ENCODE measurements at regions not wholly inside any gene's neighbourhood (a gene's known extent, or its start where the extent isn't known, plus 50 kb on each side); places are given as distances from the start of the nearest gene placed in this dataset.

- TF ChIP-seq ELK4 (IDR thresholded peaks at IDR 0.05; ENCODE audit: borderline replicate concordance, low read depth, low read length) = no peak
- TF ChIP-seq ZNF555 (tag by site-specific recombination; conservative IDR thresholded peaks at IDR 0.05) = no peak
- TF ChIP-seq, protein P1, sequence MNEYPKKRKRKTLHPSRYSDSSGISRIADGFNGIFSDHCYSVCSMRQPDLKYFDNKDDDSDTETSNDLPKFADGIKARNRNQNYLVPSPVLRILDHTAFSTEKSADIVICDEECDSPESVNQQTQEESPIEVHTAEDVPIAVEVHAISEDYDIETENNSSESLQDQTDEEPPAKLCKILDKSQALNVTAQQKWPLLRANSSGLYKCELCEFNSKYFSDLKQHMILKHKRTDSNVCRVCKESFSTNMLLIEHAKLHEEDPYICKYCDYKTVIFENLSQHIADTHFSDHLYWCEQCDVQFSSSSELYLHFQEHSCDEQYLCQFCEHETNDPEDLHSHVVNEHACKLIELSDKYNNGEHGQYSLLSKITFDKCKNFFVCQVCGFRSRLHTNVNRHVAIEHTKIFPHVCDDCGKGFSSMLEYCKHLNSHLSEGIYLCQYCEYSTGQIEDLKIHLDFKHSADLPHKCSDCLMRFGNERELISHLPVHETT (tag by site-specific recombination; IDR thresholded peaks at IDR 0.05) = no peak
- no peak for TF ChIP-seq ZNF610 (tag by site-specific recombination; IDR thresholded peaks at IDR 0.05; ENCODE audit: borderline replicate concordance)
- TF ChIP-seq, protein P2, sequence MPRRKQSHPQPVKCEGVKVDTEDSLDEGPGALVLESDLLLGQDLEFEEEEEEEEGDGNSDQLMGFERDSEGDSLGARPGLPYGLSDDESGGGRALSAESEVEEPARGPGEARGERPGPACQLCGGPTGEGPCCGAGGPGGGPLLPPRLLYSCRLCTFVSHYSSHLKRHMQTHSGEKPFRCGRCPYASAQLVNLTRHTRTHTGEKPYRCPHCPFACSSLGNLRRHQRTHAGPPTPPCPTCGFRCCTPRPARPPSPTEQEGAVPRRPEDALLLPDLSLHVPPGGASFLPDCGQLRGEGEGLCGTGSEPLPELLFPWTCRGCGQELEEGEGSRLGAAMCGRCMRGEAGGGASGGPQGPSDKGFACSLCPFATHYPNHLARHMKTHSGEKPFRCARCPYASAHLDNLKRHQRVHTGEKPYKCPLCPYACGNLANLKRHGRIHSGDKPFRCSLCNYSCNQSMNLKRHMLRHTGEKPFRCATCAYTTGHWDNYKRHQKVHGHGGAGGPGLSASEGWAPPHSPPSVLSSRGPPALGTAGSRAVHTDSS (tag by site-specific recombination; IDR thresholded peaks at IDR 0.05) = no peak
- no peak for TF ChIP-seq ZNF10 (tag by site-specific recombination; IDR thresholded peaks at IDR 0.05)
- TF ChIP-seq ZNF521 (tag by site-specific recombination; IDR thresholded peaks at IDR 0.05) = no peak
- no peak for TF ChIP-seq ZNF624 (tag by site-specific recombination; IDR thresholded peaks at IDR 0.05)
- no peak for TF ChIP-seq ZNF600 (tag by site-specific recombination; IDR thresholded peaks at IDR 0.05)
- no peak for TF ChIP-seq ZBTB8A (tag by site-specific recombination; IDR thresholded peaks at IDR 0.05)
- TF ChIP-seq ZNF830 (tag by site-specific recombination; IDR thresholded peaks at IDR 0.05; ENCODE audit: low read depth) = no peak
- no peak for TF ChIP-seq ZNF768 (tag by site-specific recombination; IDR thresholded peaks at IDR 0.05)
- TF ChIP-seq, protein P3, sequence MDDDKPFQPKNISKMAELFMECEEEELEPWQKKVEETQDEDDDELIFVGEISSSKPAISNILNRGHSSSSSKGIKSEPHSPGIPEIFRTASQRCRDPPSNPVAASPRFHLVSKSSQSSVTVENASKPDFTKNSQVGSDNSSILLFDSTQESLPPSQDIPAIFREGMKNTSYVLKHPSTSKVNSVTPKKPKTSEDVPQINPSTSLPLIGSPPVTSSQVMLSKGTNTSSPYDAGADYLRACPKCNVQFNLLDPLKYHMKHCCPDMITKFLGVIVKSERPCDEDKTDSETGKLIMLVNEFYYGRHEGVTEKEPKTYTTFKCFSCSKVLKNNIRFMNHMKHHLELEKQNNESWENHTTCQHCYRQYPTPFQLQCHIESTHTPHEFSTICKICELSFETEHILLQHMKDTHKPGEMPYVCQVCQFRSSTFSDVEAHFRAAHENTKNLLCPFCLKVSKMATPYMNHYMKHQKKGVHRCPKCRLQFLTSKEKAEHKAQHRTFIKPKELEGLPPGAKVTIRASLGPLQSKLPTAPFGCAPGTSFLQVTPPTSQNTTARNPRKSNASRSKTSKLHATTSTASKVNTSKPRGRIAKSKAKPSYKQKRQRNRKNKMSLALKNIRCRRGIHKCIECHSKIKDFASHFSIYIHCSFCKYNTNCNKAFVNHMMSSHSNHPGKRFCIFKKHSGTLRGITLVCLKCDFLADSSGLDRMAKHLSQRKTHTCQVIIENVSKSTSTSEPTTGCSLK (tag by site-specific recombination; IDR thresholded peaks at IDR 0.05) = no peak
- TF ChIP-seq OSR2 (tag by site-specific recombination; IDR thresholded peaks at IDR 0.05) = no peak
Observed at GRCh38 chr4:100954046-100954445, 393.3 kb downstream of the PPP3CA start.

GRCh38 chr4:100953616-100954015, 393.7 kb downstream of the PPP3CA start:
- Histone ChIP-seq H3K4me1 (ENCODE audit: control insufficient read depth, insufficient read depth, low read length) (no peaks in the 10 kb centered on the region), H3K36me3 (ENCODE audit: control insufficient read depth in 2 of 2, insufficient read depth in 1 of 2, low read length in 2 of 2) (no peaks in the 10 kb centered on the region), H3K27ac (ENCODE audit: extremely low read depth, low read depth, low read length) (no peak overlapping the region), H3K4me3 (ENCODE audit: low read depth, low read length) (no peak overlapping the region), H3K9me3 (ENCODE audit: control insufficient read depth, insufficient read depth, low read depth, low read length) (no peaks in the 10 kb centered on the region)
- POLR2A ChIA-PET = no interaction called here
- CTCF ChIA-PET = no interaction called here
- TF ChIP-seq, protein P4, sequence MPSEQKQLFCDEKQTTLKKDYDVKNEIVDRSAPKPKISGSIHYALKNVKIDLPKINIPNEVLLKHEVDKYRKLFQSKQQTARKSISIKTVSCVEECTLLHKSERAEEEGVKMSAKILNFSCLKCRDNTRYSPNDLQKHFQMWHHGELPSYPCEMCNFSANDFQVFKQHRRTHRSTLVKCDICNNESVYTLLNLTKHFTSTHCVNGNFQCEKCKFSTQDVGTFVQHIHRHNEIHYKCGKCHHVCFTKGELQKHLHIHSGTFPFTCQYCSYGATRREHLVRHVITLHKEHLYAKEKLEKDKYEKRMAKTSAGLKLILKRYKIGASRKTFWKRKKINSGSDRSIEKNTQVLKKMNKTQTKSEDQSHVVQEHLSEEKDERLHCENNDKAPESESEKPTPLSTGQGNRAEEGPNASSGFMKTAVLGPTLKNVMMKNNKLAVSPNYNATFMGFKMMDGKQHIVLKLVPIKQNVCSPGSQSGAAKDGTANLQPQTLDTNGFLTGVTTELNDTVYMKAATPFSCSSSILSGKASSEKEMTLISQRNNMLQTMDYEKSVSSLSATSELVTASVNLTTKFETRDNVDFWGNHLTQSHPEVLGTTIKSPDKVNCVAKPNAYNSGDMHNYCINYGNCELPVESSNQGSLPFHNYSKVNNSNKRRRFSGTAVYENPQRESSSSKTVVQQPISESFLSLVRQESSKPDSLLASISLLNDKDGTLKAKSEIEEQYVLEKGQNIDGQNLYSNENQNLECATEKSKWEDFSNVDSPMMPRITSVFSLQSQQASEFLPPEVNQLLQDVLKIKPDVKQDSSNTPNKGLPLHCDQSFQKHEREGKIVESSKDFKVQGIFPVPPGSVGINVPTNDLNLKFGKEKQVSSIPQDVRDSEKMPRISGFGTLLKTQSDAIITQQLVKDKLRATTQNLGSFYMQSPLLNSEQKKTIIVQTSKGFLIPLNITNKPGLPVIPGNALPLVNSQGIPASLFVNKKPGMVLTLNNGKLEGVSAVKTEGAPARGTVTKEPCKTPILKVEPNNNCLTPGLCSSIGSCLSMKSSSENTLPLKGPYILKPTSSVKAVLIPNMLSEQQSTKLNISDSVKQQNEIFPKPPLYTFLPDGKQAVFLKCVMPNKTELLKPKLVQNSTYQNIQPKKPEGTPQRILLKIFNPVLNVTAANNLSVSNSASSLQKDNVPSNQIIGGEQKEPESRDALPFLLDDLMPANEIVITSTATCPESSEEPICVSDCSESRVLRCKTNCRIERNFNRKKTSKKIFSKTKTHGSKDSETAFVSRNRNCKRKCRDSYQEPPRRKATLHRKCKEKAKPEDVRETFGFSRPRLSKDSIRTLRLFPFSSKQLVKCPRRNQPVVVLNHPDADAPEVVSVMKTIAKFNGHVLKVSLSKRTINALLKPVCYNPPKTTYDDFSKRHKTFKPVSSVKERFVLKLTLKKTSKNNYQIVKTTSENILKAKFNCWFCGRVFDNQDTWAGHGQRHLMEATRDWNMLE (tag by site-specific recombination; conservative IDR thresholded peaks at IDR 0.05; ENCODE audit: low read depth) = no peak
- no peak for TF ChIP-seq ZNF660 (tag by site-specific recombination; IDR thresholded peaks at IDR 0.05)
- TF ChIP-seq ZNF184 (tag by site-specific recombination; IDR thresholded peaks at IDR 0.05) = no peak
- TF ChIP-seq ZNF10 (tag by site-specific recombination; IDR thresholded peaks at IDR 0.05) = no peak
- TF ChIP-seq, protein P5, sequence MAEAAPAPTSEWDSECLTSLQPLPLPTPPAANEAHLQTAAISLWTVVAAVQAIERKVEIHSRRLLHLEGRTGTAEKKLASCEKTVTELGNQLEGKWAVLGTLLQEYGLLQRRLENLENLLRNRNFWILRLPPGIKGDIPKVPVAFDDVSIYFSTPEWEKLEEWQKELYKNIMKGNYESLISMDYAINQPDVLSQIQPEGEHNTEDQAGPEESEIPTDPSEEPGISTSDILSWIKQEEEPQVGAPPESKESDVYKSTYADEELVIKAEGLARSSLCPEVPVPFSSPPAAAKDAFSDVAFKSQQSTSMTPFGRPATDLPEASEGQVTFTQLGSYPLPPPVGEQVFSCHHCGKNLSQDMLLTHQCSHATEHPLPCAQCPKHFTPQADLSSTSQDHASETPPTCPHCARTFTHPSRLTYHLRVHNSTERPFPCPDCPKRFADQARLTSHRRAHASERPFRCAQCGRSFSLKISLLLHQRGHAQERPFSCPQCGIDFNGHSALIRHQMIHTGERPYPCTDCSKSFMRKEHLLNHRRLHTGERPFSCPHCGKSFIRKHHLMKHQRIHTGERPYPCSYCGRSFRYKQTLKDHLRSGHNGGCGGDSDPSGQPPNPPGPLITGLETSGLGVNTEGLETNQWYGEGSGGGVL (tag by site-specific recombination; IDR thresholded peaks at IDR 0.05) = no peak
- TF ChIP-seq ZNF16 (tag by site-specific recombination; IDR thresholded peaks at IDR 0.05; ENCODE audit: low read depth) = no peak
- no peak for TF ChIP-seq GFI1B (tag by site-specific recombination; IDR thresholded peaks at IDR 0.05)
- no peak for TF ChIP-seq ZNF776 (tag by site-specific recombination; IDR thresholded peaks at IDR 0.05; ENCODE audit: borderline replicate concordance)
- TF ChIP-seq SP3 (tag by site-specific recombination; IDR thresholded peaks at IDR 0.05) = no peak

More at GRCh38 chr4:100954046-100954445, 393.3 kb downstream of the PPP3CA start:
- CTCF ChIA-PET = no interaction called here
- no peaks in the 10 kb centered on the region for H3K36me3 ChIP-seq (ENCODE audit: control insufficient read depth in 2 of 2, insufficient read depth in 1 of 2, low read length in 2 of 2)
- no peaks in the 10 kb centered on the region for H3K4me1 ChIP-seq (ENCODE audit: control insufficient read depth, insufficient read depth, low read length)
- POLR2A ChIA-PET = no interaction called here
- H3K4me3 ChIP-seq (ENCODE audit: low read depth, low read length) = no peak overlapping the region
- no peak overlapping the region for H3K27ac ChIP-seq (ENCODE audit: extremely low read depth, low read depth, low read length)
- no peaks in the 10 kb centered on the region for H3K9me3 ChIP-seq (ENCODE audit: control insufficient read depth, insufficient read depth, low read depth, low read length)

Data from HEK293 (cell line).